NT2/D1 (cell line): ENCODE measurements at regions not wholly inside any gene's neighbourhood (a gene's known extent, or its start where the extent isn't known, plus 50 kb on each side); places are given as distances from the start of the nearest gene placed in this dataset.

ENCODE experiments used
- DNase-seq: peaks from one replicate; pipeline ENCODE4 v3.0.0-alpha.2; 2011; ENCODE audit warnings: low read depth, low spot score
- H3K27me3 ChIP-seq: 2 replicates; pipeline ENCODE4 v1.6.0; 2011; ENCODE audit warnings: mild to moderate bottlenecking; ENCODE audit not compliant: insufficient read length, insufficient read depth
- H3K36me3 ChIP-seq: 2 replicates; pipeline ENCODE4 v1.6.1; 2011; ENCODE audit warnings: mild to moderate bottlenecking, low read length, mixed read lengths; ENCODE audit not compliant: insufficient read depth, insufficient read length
- H3K4me1 ChIP-seq: 2 replicates; pipeline ENCODE4 v1.5.1; 2011; ENCODE audit not compliant: insufficient read depth, insufficient read length
- H3K4me3 ChIP-seq: 2 replicates; pipeline ENCODE4 v1.5.1; 2011; ENCODE audit warnings: low read depth; ENCODE audit not compliant: insufficient read length
- H3K9ac ChIP-seq: 2 replicates; pipeline ENCODE4 v1.6.0; 2011; ENCODE audit warnings: low read depth; ENCODE audit not compliant: insufficient read length
- H3K9me3 ChIP-seq: 2 replicates; pipeline ENCODE4 v1.5.1; 2011; ENCODE audit warnings: mild to moderate bottlenecking, low read length; ENCODE audit not compliant: insufficient read depth
- SUZ12 ChIP-seq: IDR thresholded peaks from 2 replicates; pipeline ENCODE4 v1.6.1; 2011; ENCODE audit not compliant: insufficient read length, insufficient read depth; ENCODE audit errors: extremely low read depth
- YY1 ChIP-seq: IDR thresholded peaks from 2 replicates; pipeline ENCODE4 v1.6.1; 2011; ENCODE audit not compliant: insufficient read length, insufficient read depth
- ZNF274 ChIP-seq: IDR thresholded peaks from 2 replicates; pipeline ENCODE4 v1.6.1; 2011; ENCODE audit warnings: mild to moderate bottlenecking, low read depth, low read length

DNA sequence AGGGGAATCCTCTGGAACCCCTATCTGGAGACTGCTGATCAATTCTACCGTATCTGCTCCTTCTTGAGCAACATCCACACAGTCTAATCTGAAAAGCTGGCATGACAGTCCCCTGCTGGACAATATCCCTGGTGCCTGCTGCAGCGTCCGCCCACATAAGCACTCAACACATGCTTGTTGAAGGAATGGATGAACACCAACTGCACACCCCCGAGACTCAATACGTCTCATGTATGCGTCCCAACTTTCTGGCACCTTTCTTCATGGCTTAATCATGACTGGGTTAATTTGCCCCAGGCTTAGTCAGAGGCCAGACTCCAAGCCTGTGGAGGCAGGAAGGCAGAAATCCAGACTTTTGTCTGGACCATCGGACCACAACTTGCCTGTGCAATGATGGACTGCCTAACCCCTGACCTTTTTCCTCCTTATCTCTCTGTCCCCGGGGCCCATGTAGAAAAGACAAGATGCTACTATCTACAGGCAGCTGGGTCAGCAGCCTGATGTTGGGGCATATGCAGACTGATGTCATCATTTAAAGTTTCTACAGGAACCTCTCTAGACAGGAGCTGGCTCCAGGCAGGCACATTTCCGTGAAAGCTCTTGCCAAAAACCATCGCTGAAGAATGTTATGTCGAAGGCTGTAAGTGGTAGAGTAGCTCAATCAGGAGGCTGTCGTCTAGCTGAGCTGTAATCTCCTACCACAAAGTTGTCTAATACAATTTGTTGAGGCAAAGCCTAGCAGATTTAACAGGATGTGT is 114.1 kb upstream of the TPM1 start:
- H3K4me3 ChIP-seq = no peak overlapping the region
- no peak for TF ChIP-seq ZNF274
- TF ChIP-seq SUZ12 = no peak
- no peak for TF ChIP-seq YY1
- no peaks in the 10 kb centered on the region for H3K27me3 ChIP-seq
- no peak for DNase-seq
- H3K4me1 ChIP-seq = no peaks in the 10 kb centered on the region
- H3K9ac ChIP-seq = no peak overlapping the region
- H3K36me3 ChIP-seq = no peaks in the 10 kb centered on the region
- no peaks in the 10 kb centered on the region for H3K9me3 ChIP-seq

DNA sequence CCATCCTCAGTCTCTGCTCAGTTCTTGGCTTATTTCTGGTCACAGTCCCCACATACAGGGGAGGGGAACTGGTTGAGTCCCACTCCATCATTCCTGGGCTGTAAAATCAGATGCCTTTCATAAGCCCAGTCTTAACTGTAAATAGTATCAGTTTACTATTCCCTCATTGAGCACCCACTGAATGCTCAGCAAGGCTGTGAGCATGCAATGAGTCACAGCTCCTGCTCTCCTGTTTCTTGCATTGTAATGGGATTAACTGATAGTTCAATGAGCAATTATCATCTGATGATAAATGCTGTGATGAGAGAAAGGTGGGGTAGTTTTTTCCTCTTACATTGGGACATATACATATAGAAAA is 113.6 kb upstream of the TPM1 start:
- no peak for DNase-seq
- no peaks in the 10 kb centered on the region for H3K36me3 ChIP-seq
- TF ChIP-seq SUZ12 = no peak
- TF ChIP-seq YY1 = no peak
- no peak for TF ChIP-seq ZNF274
- no peaks in the 10 kb centered on the region for H3K27me3 ChIP-seq
- no peaks in the 10 kb centered on the region for H3K9me3 ChIP-seq
- H3K9ac ChIP-seq = no peak overlapping the region
- H3K4me3 ChIP-seq = no peak overlapping the region
- no peaks in the 10 kb centered on the region for H3K4me1 ChIP-seq

DNA sequence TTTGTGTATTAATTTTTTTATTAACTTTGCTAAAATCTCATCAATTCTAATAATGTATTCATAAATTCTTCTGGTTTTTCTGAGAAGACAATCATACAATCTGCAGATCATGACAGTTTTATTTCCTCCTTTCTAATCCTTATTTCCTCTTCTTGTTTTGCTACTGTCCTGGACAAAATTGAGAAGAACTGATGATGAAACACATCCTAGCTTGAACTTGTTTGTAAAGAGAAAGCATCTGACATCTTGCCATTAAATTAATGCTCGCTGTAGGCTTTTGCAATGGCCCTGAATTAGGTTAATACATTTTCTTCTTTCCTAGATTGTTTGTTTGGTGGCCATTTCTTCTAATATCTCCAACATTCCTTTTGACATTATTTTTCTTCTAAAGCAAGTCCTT is 110.9 kb upstream of the TPM1 start:
- TF ChIP-seq YY1 (no peak), ZNF274 (no peak), SUZ12 (no peak)
- H3K36me3 ChIP-seq = no peaks in the 10 kb centered on the region
- H3K4me3 ChIP-seq = no peak overlapping the region
- DNase-seq = no peak
- no peaks in the 10 kb centered on the region for H3K9me3 ChIP-seq
- no peaks in the 10 kb centered on the region for H3K27me3 ChIP-seq
- H3K4me1 ChIP-seq = peaks cover 3% of the 10 kb centered on the region
- H3K9ac ChIP-seq = no peak overlapping the region

DNA sequence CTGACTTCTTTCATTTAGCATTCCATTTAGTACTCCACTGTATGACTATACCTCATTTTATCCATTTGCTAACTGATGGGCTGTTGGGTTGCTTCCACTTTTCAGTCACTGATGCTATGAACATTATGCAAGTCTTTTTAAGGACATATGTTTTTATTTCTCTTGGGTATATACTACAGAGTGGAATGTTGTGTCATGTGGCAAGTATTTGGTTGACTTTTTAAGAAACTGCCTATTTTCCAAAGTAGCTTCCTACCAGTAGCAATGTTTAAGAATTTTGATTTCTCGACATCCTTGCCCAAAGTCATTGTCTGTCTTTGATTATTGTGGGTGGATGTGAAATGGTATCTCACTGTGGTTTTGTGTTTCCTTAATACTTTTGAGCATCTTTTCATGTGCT is 110.1 kb upstream of the TPM1 start:
- H3K27me3 ChIP-seq = no peaks in the 10 kb centered on the region
- no peaks in the 10 kb centered on the region for H3K36me3 ChIP-seq
- H3K9ac ChIP-seq = no peak overlapping the region
- H3K9me3 ChIP-seq = no peaks in the 10 kb centered on the region
- no peak overlapping the region for H3K4me3 ChIP-seq
- H3K4me1 ChIP-seq = peaks cover 3% of the 10 kb centered on the region
- TF ChIP-seq YY1 (no peak), SUZ12 (no peak), ZNF274 (no peak)
- DNase-seq = no peak

DNA sequence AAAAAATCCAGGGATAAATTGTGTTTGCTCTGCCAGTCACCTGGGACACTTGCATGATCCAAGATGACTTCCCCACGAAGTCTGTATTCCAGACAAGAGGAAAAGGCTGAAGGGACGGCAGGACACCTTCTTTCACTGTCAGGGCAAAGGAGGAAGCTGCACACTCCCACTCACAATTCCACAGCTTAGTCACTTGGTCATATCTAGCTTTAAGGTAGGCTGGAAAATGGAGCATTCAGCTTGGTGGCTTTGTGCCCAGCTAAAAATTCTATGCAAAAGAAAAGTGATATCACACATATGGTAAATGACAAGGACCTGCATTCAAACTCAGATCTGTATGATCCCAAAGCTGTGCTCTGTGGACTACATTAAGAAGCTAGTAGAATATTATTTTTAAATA is 109.2 kb upstream of the TPM1 start:
- peaks cover 3% of the 10 kb centered on the region for H3K4me1 ChIP-seq
- H3K9me3 ChIP-seq = no peaks in the 10 kb centered on the region
- no peaks in the 10 kb centered on the region for H3K36me3 ChIP-seq
- TF ChIP-seq SUZ12 (no peak), ZNF274 (no peak), YY1 (no peak)
- DNase-seq = no peak
- H3K4me3 ChIP-seq = no peak overlapping the region
- no peak overlapping the region for H3K9ac ChIP-seq
- no peaks in the 10 kb centered on the region for H3K27me3 ChIP-seq

DNA sequence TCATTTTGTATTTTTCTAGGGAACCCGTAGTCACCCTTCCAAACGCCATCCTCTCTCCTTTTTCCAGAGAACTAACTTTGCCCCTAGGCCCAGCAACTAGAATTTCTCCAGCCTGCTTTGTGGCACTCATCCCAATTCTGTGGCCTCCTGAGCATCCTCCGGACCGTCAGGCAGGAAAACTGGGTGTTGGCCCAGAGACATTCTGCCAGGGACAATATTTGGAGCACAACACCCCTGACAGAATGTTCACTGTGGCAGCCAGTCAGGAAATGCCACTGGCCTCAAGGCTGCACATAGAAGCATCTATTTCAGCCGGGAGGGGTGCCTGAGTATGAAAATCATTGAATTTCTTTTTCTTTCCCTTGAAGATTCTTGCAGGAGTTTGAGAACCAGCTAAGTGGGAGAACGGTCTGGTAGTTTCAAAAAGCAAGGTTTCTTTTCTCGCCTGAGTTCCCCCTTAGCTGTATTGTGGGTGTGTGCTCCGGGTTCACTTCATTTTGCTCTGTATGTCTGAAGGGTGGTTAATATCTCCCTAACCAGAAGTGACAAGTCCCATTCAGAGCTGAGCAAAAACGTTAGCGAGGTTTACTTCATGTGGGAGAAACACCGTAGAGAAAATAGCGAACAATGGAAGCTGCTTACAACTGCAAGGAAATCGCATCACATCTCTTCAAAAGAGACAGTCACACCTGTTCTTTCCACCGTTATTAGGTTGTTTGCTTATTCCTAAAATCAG is 108.1 kb upstream of the TPM1 start:
- no peak for TF ChIP-seq YY1
- no peak for TF ChIP-seq ZNF274
- TF ChIP-seq SUZ12 = no peak
- Histone ChIP-seq H3K36me3 (no peaks in the 10 kb centered on the region), H3K4me1 (peaks cover 3% of the 10 kb centered on the region), H3K27me3 (no peaks in the 10 kb centered on the region), H3K9me3 (no peaks in the 10 kb centered on the region), H3K9ac (no peak overlapping the region), H3K4me3 (no peak overlapping the region)
- no peak for DNase-seq

DNA sequence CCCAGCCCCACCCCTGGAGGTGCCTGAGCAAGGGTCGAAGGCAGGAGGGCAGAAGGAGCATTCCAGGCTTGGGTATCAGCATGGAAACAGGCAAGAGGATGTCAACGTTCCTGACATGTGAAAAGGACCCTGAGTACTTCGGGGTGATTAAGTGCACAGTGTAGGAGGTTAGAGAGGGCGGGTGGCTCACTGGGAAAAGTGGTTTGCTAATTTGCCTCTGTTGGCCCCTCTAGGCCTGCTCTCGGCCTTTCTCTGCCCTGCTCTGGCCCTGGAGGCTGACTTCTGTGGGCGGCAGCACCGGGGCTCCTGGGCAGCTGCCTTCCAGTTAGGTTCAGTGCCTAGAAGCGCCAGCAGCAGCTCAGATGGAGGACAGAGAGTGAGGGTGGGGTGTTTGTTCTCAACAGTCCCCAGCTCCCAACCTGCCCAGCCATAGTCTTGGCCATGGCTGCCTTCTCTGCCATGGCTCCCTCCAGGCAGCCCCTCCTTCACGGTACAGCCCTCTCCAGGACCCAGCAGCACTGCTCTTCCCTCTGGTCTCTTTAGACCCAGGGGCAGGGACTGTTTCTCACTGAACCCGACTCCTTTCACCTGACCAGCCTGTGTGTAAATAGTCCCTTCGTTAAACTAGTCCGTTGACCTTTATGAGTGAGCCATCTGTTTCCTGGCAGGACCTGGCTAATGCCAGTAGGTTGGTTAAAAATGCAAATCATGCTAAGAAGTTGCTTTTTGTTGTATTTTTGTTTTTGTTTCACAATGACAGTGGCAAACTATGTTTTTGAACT is 107.1 kb upstream of the TPM1 start:
- H3K36me3 ChIP-seq = no peaks in the 10 kb centered on the region
- TF ChIP-seq SUZ12 = no peak
- TF ChIP-seq ZNF274 = no peak
- no peak for TF ChIP-seq YY1
- H3K4me1 ChIP-seq = peaks cover 7% of the 10 kb centered on the region
- DNase-seq = no peak
- no peaks in the 10 kb centered on the region for H3K9me3 ChIP-seq
- no peak overlapping the region for H3K4me3 ChIP-seq
- H3K27me3 ChIP-seq = no peaks in the 10 kb centered on the region
- H3K9ac ChIP-seq = no peak overlapping the region
